HEK293 (cell line): ENCODE measurements at regions not wholly inside any gene's neighbourhood (a gene's known extent, or its start where the extent isn't known, plus 50 kb on each side); places are given as distances from the start of the nearest gene placed in this dataset.

Experiments
- CTCF ChIA-PET: fragments of 350-600 bp; formaldehyde crosslinking; extraction: SDS; loops from one replicate; lab custom pipeline; 2021; ENCODE audit warnings: antibody characterized with exemption; lab: Yijun Ruan, JAX
- POLR2A ChIA-PET: fragments of 300-600 bp; formaldehyde crosslinking; extraction: SDS; loops from one replicate; lab custom pipeline; 2020; ENCODE audit warnings: antibody characterized with exemption, inconsistent platforms; lab: Yijun Ruan, JAX
- H3K27ac ChIP-seq: fragments of 200-500 bp; sonication (Bioruptor generic); 2 replicates; pipeline ENCODE4 v1.5.1; 2014; ENCODE audit warnings: low read depth, low read length, control low read depth, inconsistent platforms; ENCODE audit errors: extremely low read depth
- H3K36me3 ChIP-seq, 2 experiments: fragments of 200-500 bp in 1 of 2; sonication (Bioruptor generic) in 1 of 2; 1 replicate in 1 of 2; 2 replicates in 1 of 2; pipeline ENCODE4 v1.5.1; 2014 to 2017; ENCODE audit warnings: inconsistent platforms in 2 of 2, low read length in 2 of 2; ENCODE audit not compliant: control insufficient read depth in 2 of 2, insufficient read depth in 1 of 2
- H3K4me1 ChIP-seq: fragments of 200-500 bp; sonication (Bioruptor generic); 2 replicates; pipeline ENCODE4 v1.5.1; 2014; ENCODE audit warnings: mild to moderate bottlenecking, low read length, inconsistent platforms; ENCODE audit not compliant: control insufficient read depth, insufficient read depth
- H3K4me3 ChIP-seq: 2 replicates; pipeline ENCODE4 v1.5.1; 2011; ENCODE audit warnings: low read depth, mild to moderate bottlenecking, control low read depth, low read length, moderate library complexity
- H3K9me3 ChIP-seq: fragments of 200-500 bp; sonication (Bioruptor generic); 2 replicates; pipeline ENCODE4 v1.5.1; 2014; ENCODE audit warnings: low read depth, low read length, inconsistent platforms; ENCODE audit not compliant: control insufficient read depth, insufficient read depth
- INSM2 ChIP-seq: fragments of 450-650 bp; formaldehyde crosslinking; IDR thresholded peaks from 2 replicates; pipeline ENCODE4 v1.5.1; 2016; ENCODE audit warnings: missing biosample characterization, missing genetic modification characterization
- KLF16 ChIP-seq: fragments of 450-650 bp; formaldehyde crosslinking; IDR thresholded peaks from 2 replicates; pipeline ENCODE4 v1.5.1; 2017; ENCODE audit warnings: missing biosample characterization, missing genetic modification characterization
- MYNN ChIP-seq: fragments of 450-650 bp; formaldehyde crosslinking; IDR thresholded peaks from 2 replicates; pipeline ENCODE4 v1.5.1; 2016; ENCODE audit warnings: missing biosample characterization, missing genetic modification characterization, borderline replicate concordance
- PRDM10 ChIP-seq: fragments of 450-650 bp; formaldehyde crosslinking; IDR thresholded peaks from 2 replicates; pipeline ENCODE4 v1.5.1; 2016; ENCODE audit warnings: missing biosample characterization, missing genetic modification characterization
- SETDB1 ChIP-seq: IDR thresholded peaks from one replicate; pipeline ENCODE4 v1.6.1; 2017; ENCODE audit warnings: mild to moderate bottlenecking, low read length, moderate library complexity, mixed read lengths; ENCODE audit not compliant: insufficient read length
- YY1 ChIP-seq: fragments of 450-650 bp; formaldehyde crosslinking; IDR thresholded peaks from 2 replicates; pipeline ENCODE4 v1.5.1; 2018; ENCODE audit warnings: missing biosample characterization, missing genetic modification characterization
- ZBTB17 ChIP-seq: fragments of 450-650 bp; formaldehyde crosslinking; IDR thresholded peaks from 2 replicates; pipeline ENCODE4 v1.5.1; 2016; ENCODE audit warnings: missing biosample characterization, missing genetic modification characterization
- ZNF10 ChIP-seq: fragments of 450-650 bp; formaldehyde crosslinking; IDR thresholded peaks from 2 replicates; pipeline ENCODE4 v1.5.1; 2017; ENCODE audit warnings: missing biosample characterization, missing genetic modification characterization
- ZNF112 ChIP-seq: fragments of 450-650 bp; formaldehyde crosslinking; IDR thresholded peaks from 2 replicates; pipeline ENCODE4 v1.5.0; 2017; ENCODE audit warnings: missing biosample characterization, missing genetic modification characterization
- ZNF175 ChIP-seq: fragments of 450-650 bp; formaldehyde crosslinking; IDR thresholded peaks from 2 replicates; pipeline ENCODE4 v1.5.1; 2016; ENCODE audit warnings: missing biosample characterization, missing genetic modification characterization
- ZNF19 ChIP-seq: fragments of 450-650 bp; formaldehyde crosslinking; IDR thresholded peaks from 2 replicates; pipeline ENCODE4; 2016; ENCODE audit warnings: missing biosample characterization, missing genetic modification characterization, low read depth
- ZNF214 ChIP-seq: fragments of 450-650 bp; formaldehyde crosslinking; IDR thresholded peaks from 2 replicates; pipeline ENCODE4 v1.5.1; 2017; ENCODE audit warnings: missing biosample characterization, mild to moderate bottlenecking, missing genetic modification characterization, borderline replicate concordance
- ZNF404 ChIP-seq: fragments of 450-650 bp; formaldehyde crosslinking; IDR thresholded peaks from 2 replicates; pipeline ENCODE4 v1.5.1; 2017; ENCODE audit warnings: missing biosample characterization, missing genetic modification characterization
- ZNF521 ChIP-seq: fragments of 450-650 bp; formaldehyde crosslinking; IDR thresholded peaks from 2 replicates; pipeline ENCODE4 v1.5.1; 2017; ENCODE audit warnings: missing biosample characterization, mild to moderate bottlenecking, missing genetic modification characterization
- ZNF558 ChIP-seq: fragments of 450-650 bp; formaldehyde crosslinking; IDR thresholded peaks from 2 replicates; pipeline ENCODE4 v1.5.1; 2016; ENCODE audit warnings: missing biosample characterization, missing genetic modification characterization
- ZNF610 ChIP-seq: fragments of 450-650 bp; formaldehyde crosslinking; IDR thresholded peaks from 2 replicates; pipeline ENCODE4 v1.5.1; 2016; ENCODE audit warnings: missing biosample characterization, missing genetic modification characterization, borderline replicate concordance
- ZNF654 ChIP-seq: fragments of 450-650 bp; formaldehyde crosslinking; IDR thresholded peaks from 2 replicates; pipeline ENCODE4 v1.5.1; 2016; ENCODE audit warnings: low read depth, missing biosample characterization, missing genetic modification characterization
- TF ChIP-seq, protein P1 (sequence below): fragments of 450-650 bp; formaldehyde crosslinking; IDR thresholded peaks from 2 replicates; pipeline ENCODE4 v1.5.1; 2016; ENCODE audit warnings: missing biosample characterization, missing genetic modification characterization, borderline replicate concordance
- TF ChIP-seq, protein P2 (sequence below): fragments of 450-650 bp; IDR thresholded peaks from 2 replicates; pipeline ENCODE4 v1.5.1; 2018; ENCODE audit warnings: missing biosample characterization, mild to moderate bottlenecking, missing genetic modification characterization
- TF ChIP-seq, protein P3 (sequence below): fragments of 450-650 bp; formaldehyde crosslinking; conservative IDR thresholded peaks from 2 replicates; pipeline ENCODE4 v1.5.1; 2016; ENCODE audit warnings: low read depth, missing biosample characterization, missing genetic modification characterization

- ChIA-PET CTCF (no interaction called here), POLR2A (no interaction called here)
- TF ChIP-seq YY1 (no peak), PRDM10 (tag by site-specific recombination) (peak; percentile 79), ZNF214 (tag by site-specific recombination) (no peak), ZBTB17 (tag by site-specific recombination) (peak; percentile 26; the same call in 1 of the 2 replicates), ZNF112 (tag by site-specific recombination) (no peak)
- Histone ChIP-seq H3K4me3 (no peak overlapping the region), H3K36me3 (no peaks in the 10 kb centered on the region), H3K27ac (no peak overlapping the region), H3K9me3 (no peaks in the 10 kb centered on the region), H3K4me1 (0 out of 2 replicates have a peak, but pooled peaks cover 3% of the 10 kb centered on the region)
Observed at GRCh38 chr5:92809855-92810465, 771.1 kb downstream of the NR2F1-AS1 start.

DNA sequence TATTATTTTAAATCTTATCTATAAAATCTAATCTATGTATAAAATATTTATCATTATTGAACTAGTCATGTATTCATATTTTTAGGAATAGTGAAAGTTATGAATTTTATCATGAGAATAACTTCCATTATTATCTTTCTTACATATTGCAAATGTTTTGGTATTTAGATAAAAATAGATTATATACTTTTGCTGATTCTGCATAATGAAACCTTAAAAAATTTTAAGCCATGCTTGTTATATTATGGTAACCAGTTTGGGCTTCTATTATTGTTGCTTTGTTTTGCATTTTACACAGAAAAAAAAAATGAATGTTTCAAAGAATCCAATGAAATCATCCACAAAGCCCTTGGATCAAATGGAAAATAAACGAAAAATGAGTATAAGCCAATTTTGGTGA is 772.5 kb downstream of the NR2F1-AS1 start:
- CTCF ChIA-PET: interaction anchor here (0.7 to 1.0 kb wide), 2 partner anchors 12 to 307 kb away, joined by 3 read pairs; no protein-coding TSS in a partner anchor
- Histone ChIP-seq H3K27ac (no peak overlapping the region), H3K4me3 (no peak overlapping the region), H3K9me3 (no peaks in the 10 kb centered on the region), H3K36me3 (no peaks in the 10 kb centered on the region), H3K4me1 (0 out of 2 replicates have a peak, but pooled peaks cover 3% of the 10 kb centered on the region)
- TF ChIP-seq ZNF521 (no peak), ZNF404 (no peak), ZNF10 (tag by site-specific recombination) (no peak), ZNF19 (tag by site-specific recombination) (no peak), ZNF558 (tag by site-specific recombination) (no peak)
- TF ChIP-seq, protein P1, sequence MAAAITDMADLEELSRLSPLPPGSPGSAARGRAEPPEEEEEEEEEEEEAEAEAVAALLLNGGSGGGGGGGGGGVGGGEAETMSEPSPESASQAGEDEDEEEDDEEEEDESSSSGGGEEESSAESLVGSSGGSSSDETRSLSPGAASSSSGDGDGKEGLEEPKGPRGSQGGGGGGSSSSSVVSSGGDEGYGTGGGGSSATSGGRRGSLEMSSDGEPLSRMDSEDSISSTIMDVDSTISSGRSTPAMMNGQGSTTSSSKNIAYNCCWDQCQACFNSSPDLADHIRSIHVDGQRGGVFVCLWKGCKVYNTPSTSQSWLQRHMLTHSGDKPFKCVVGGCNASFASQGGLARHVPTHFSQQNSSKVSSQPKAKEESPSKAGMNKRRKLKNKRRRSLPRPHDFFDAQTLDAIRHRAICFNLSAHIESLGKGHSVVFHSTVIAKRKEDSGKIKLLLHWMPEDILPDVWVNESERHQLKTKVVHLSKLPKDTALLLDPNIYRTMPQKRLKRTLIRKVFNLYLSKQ (tag by site-specific recombination): no peak
- POLR2A ChIA-PET: no interaction called here

DNA sequence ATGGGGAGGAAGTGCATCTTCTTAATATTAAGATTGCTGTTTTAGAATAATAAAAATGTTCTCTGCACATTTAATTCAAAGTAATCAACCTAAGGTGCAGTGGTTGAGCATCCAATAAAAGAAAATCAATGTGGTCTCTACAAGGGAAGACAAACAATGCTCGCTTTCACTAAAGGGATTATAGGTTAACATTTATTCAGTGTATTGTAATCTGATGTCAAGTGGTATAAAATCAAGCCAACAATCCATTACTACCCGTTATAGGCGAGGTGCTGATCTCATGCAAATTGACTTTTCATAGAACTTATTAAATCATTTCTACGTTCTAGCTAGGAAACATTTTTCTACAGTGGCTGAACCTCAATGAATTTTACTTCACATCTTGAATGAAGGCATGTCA is 773.9 kb downstream of the NR2F1-AS1 start:
- CTCF ChIA-PET: no interaction called here
- POLR2A ChIA-PET: no interaction called here
- H3K4me3 ChIP-seq: no peak overlapping the region
- no peaks in the 10 kb centered on the region for H3K36me3 ChIP-seq
- H3K9me3 ChIP-seq: no peaks in the 10 kb centered on the region
- H3K27ac ChIP-seq: no peak overlapping the region
- peaks cover 10% of the 10 kb centered on the region; the same call in 1 of the 2 replicates for H3K4me1 ChIP-seq
- no peak for TF ChIP-seq ZNF654
- TF ChIP-seq ZNF610 (tag by site-specific recombination): no peak
- no peak for TF ChIP-seq INSM2 (tag by site-specific recombination)
- no peak for TF ChIP-seq MYNN (tag by site-specific recombination)
- TF ChIP-seq, protein P2, sequence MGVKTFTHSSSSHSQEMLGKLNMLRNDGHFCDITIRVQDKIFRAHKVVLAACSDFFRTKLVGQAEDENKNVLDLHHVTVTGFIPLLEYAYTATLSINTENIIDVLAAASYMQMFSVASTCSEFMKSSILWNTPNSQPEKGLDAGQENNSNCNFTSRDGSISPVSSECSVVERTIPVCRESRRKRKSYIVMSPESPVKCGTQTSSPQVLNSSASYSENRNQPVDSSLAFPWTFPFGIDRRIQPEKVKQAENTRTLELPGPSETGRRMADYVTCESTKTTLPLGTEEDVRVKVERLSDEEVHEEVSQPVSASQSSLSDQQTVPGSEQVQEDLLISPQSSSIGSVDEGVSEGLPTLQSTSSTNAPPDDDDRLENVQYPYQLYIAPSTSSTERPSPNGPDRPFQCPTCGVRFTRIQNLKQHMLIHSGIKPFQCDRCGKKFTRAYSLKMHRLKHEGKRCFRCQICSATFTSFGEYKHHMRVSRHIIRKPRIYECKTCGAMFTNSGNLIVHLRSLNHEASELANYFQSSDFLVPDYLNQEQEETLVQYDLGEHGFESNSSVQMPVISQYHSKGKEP (tag by site-specific recombination): no peak
- no peak for TF ChIP-seq SETDB1
- TF ChIP-seq, protein P3, sequence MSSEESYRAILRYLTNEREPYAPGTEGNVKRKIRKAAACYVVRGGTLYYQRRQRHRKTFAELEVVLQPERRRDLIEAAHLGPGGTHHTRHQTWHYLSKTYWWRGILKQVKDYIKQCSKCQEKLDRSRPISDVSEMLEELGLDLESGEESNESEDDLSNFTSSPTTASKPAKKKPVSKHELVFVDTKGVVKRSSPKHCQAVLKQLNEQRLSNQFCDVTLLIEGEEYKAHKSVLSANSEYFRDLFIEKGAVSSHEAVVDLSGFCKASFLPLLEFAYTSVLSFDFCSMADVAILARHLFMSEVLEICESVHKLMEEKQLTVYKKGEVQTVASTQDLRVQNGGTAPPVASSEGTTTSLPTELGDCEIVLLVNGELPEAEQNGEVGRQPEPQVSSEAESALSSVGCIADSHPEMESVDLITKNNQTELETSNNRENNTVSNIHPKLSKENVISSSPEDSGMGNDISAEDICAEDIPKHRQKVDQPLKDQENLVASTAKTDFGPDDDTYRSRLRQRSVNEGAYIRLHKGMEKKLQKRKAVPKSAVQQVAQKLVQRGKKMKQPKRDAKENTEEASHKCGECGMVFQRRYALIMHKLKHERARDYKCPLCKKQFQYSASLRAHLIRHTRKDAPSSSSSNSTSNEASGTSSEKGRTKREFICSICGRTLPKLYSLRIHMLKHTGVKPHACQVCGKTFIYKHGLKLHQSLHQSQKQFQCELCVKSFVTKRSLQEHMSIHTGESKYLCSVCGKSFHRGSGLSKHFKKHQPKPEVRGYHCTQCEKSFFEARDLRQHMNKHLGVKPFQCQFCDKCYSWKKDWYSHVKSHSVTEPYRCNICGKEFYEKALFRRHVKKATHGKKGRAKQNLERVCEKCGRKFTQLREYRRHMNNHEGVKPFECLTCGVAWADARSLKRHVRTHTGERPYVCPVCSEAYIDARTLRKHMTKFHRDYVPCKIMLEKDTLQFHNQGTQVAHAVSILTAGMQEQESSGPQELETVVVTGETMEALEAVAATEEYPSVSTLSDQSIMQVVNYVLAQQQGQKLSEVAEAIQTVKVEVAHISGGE (tag by site-specific recombination): no peak
- no peak for TF ChIP-seq ZNF175 (tag by site-specific recombination)
- TF ChIP-seq KLF16 (tag by site-specific recombination): no peak
